Left lung (tissue), 4 donors: ENCODE measurements at regions not wholly inside any gene's neighbourhood (a gene's known extent, or its start where the extent isn't known, plus 50 kb on each side); places are given as distances from the start of the nearest gene placed in this dataset.

Experiments
- ATAC-seq: fragments of 200-7000 bp; cut with Tn5 transposase; one replicate; pipeline ENCODE4 v1.9.1; 2020; ENCODE audit warnings: moderate library complexity
- DNase-seq, 4 donors: peaks; one replicate each; pipeline ENCODE4 v3.0.0-alpha.2; 2013 to 2020
- H3K27ac ChIP-seq, 2 donors: fragments of 200-600 bp; sonication (generic) in 1 of 2; one replicate each; pipeline versions ENCODE4 v1.5.0 to v1.8.0; 2020 to 2021
- H3K27me3 ChIP-seq, 2 donors: fragments of 200-600 bp; sonication (generic) in 1 of 2; one replicate each; pipeline versions ENCODE4 v1.5.0 to v1.8.0; 2020 to 2021
- H3K36me3 ChIP-seq, 2 donors: fragments of 200-600 bp; sonication (generic) in 1 of 2; one replicate each; pipeline versions ENCODE4 v1.5.0 to v1.8.0; 2020 to 2021
- H3K4me1 ChIP-seq, 2 donors: fragments of 200-600 bp; one replicate each; pipeline ENCODE4 v1.8.0; 2021
- H3K4me3 ChIP-seq, 2 donors: fragments of 200-600 bp; sonication (generic) in 1 of 2; one replicate each; pipeline versions ENCODE4 v1.5.0 to v1.8.0; 2020 to 2021; ENCODE audit warnings: mild to moderate bottlenecking in 1 of 2
- H3K9me3 ChIP-seq, 2 donors: fragments of 200-600 bp; sonication (generic) in 1 of 2; one replicate each; pipeline versions ENCODE4 v1.5.0 to v1.8.0; 2020 to 2021
- intact Hi-C, 2 donors: fragments of 100-400 bp; cut with DNase I; formaldehyde crosslinking; loops; one replicate each; pipeline versions ENCODE4 v1.11.2 to v1.14.2; 2022
- TF ChIP-seq, protein P1 (sequence below), 2 donors: fragments of 200-600 bp; sonication (generic) in 1 of 2; IDR thresholded peaks; one replicate each; pipeline versions ENCODE4 v1.5.0 to v1.8.0; 2021; ENCODE audit warnings: antibody characterized with exemption in 2 of 2
- donor health status: DM: no; HTN: yes; CAD: no.
- donor health status: DM: no; HTN: no; CAD: no.

DNA sequence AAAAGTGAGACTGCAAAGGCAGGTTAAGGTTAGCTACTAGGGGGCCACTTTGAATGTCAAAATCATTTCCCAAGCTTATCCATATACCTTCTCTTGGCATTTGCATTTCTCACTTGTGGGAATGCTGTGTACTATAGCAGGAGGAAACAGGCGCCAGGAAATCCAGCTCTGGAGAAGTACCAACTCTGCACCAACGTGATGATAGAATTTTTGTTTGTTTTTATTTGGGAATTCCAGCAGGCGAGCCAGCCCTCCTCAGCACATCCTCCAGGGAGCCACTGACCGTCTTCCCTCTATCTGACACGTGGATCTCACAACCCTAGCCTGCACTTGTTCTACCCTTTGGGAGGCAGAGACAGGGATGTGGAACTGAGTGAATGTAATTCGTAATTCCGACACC is 318.0 kb downstream of the ACTL7B start:
- no peak for DNase-seq
- Histone ChIP-seq H3K27me3 (no peaks in the 10 kb centered on the region), H3K9me3 (no peaks in the 10 kb centered on the region), H3K4me1 (no peaks in the 10 kb centered on the region), H3K36me3 (no peaks in the 10 kb centered on the region), H3K27ac (no peak overlapping the region), H3K4me3 (no peak overlapping the region)
- intact Hi-C loops = no loop called here
- no peak for ATAC-seq
- TF ChIP-seq, protein P1, sequence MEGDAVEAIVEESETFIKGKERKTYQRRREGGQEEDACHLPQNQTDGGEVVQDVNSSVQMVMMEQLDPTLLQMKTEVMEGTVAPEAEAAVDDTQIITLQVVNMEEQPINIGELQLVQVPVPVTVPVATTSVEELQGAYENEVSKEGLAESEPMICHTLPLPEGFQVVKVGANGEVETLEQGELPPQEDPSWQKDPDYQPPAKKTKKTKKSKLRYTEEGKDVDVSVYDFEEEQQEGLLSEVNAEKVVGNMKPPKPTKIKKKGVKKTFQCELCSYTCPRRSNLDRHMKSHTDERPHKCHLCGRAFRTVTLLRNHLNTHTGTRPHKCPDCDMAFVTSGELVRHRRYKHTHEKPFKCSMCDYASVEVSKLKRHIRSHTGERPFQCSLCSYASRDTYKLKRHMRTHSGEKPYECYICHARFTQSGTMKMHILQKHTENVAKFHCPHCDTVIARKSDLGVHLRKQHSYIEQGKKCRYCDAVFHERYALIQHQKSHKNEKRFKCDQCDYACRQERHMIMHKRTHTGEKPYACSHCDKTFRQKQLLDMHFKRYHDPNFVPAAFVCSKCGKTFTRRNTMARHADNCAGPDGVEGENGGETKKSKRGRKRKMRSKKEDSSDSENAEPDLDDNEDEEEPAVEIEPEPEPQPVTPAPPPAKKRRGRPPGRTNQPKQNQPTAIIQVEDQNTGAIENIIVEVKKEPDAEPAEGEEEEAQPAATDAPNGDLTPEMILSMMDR (IDR thresholded peaks at IDR 0.05) = no peak

DNA sequence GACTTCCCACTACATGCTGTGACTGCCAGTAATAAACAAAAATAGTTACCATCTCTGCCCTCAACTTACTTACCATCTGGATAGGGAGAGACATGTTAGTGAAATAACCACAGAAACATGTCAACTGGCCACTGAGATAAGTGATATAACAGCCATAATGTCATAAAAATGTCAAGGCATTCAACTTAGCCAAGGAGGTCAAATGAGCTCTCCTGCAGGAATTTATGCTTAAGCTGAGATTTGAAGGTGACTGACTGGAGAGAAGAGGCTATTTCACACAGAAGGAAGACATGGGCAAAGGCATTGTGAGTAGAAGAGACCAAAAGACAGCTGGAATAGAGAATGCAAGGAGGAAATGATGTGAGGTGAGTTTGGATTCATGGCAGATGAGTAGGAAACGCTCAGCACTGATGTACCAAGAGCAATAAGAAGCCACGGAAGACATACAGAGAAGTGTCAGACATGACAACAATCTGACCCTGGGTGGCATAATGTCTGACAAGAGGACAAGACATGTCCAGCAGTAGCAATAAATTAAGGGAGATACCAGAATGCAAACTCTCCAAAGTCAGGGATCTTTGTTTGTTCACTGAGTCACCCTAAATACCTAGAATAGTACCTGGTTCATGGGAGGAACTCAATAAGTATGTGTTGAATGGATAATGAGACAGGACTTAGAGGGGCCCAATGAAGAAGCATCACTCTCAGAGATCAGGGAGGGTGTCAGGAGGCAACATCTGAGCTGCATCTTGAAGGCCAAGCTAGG is 318.8 kb downstream of the ACTL7B start:
- Histone ChIP-seq H3K27ac (no peak overlapping the region), H3K4me1 (no peaks in the 10 kb centered on the region), H3K27me3 (no peaks in the 10 kb centered on the region), H3K9me3 (no peaks in the 10 kb centered on the region), H3K4me3 (no peak overlapping the region), H3K36me3 (no peaks in the 10 kb centered on the region)
- ATAC-seq = no peak
- DNase-seq = no peak
- TF ChIP-seq, protein P1 (IDR thresholded peaks at IDR 0.05) = no peak
- intact Hi-C loops = no loop called here

DNA sequence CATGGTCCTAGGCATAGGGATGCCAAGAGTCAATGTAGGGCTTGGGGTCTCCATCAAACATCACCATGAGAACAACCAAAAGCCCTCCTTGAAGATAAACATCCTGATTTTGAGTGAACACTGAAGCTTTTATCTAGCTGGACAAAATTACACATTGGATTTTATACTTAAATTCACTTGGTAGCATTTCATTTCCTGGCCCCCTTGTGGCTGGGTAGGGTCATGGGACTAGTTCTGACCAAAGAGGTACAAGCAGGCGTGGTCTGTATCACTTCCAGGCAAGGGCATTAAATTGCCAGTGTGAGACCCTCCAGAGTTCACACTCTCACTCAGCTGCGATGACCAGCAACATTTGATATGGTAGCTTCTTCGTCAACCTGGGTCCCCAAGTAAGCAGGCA is 320.3 kb downstream of the ACTL7B start:
- ATAC-seq (no peak), DNase-seq (no peak)
- Histone ChIP-seq H3K4me3 (no peak overlapping the region), H3K9me3 (no peaks in the 10 kb centered on the region), H3K36me3 (no peaks in the 10 kb centered on the region), H3K27me3 (no peaks in the 10 kb centered on the region), H3K4me1 (no peaks in the 10 kb centered on the region), H3K27ac (no peak overlapping the region)
- TF ChIP-seq, protein P1 (IDR thresholded peaks at IDR 0.05) = peak; percentile 23 to 30
- intact Hi-C loops = no loop called here

DNA sequence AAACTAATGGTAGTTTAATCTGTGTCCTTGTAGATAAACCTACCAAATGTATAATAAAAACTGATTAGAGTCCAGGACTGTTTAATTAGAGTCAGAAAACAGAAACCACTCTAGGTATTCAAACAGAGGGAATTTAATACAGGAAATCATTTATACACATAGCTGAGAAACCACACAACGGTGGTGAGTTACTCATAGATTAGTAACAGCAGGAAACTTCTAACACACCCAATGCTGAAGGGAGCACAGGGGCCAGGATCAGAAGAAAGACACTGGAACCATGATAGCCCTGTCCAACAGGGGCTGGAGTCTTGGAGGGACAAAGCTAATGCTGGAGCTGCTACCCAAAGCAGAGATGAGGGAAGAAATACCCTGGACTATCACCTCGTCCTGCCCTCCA is 321.0 kb downstream of the ACTL7B start:
- ATAC-seq = no peak
- no peaks in the 10 kb centered on the region for H3K36me3 ChIP-seq
- H3K4me3 ChIP-seq = no peak overlapping the region
- intact Hi-C loops = no loop called here
- no peaks in the 10 kb centered on the region for H3K9me3 ChIP-seq
- H3K27me3 ChIP-seq = no peaks in the 10 kb centered on the region
- DNase-seq = no peak
- no peak overlapping the region for H3K27ac ChIP-seq
- no peaks in the 10 kb centered on the region for H3K4me1 ChIP-seq
- TF ChIP-seq, protein P1 (IDR thresholded peaks at IDR 0.05) = no peak

DNA sequence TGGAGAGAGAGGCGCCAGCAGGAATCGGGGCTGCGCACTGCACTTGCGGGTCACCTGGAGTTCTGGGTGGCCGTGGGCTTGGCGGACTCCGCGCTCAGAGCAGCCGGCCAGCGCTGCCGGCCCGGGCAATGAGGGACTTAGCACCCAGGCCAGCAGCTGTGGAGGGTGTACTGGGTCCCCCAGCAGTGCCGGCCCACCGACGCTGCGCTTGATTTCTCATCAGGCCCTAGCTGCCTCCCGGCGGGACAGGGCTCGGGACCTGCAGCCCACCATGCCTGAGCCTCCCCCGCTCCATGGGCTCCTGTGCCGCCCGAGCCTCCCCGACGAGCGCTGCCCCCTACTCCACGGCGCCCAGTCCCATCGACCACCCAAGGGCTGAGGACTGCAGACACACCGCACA is 325.6 kb downstream of the ACTL7B start:
- intact Hi-C loops = no loop called here
- Histone ChIP-seq H3K4me3 (no peak overlapping the region), H3K9me3 (no peaks in the 10 kb centered on the region), H3K36me3 (no peaks in the 10 kb centered on the region), H3K27ac (no peak overlapping the region), H3K27me3 (no peaks in the 10 kb centered on the region), H3K4me1 (no peaks in the 10 kb centered on the region)
- DNase-seq (peak in 1 of 4 donors; percentile 72), ATAC-seq (no peak)
- TF ChIP-seq, protein P1 (IDR thresholded peaks at IDR 0.05) = no peak
